Neural progenitor cell (in vitro differentiated cells): ENCODE measurements at regions not wholly inside any gene's neighbourhood (a gene's known extent, or its start where the extent isn't known, plus 50 kb on each side); places are given as distances from the start of the nearest gene placed in this dataset.

Source experiments
- DNase-seq: peaks from one replicate; pipeline ENCODE4 v3.0.0-alpha.2; 2016; ENCODE audit warnings: low spot score
- H2AFZ ChIP-seq: fragments of 200-600 bp; sonication (generic); replicated peaks from 2 replicates; pipeline ENCODE4 v1.6.1; 2016; ENCODE audit warnings: antibody characterized with exemption
- H3F3A ChIP-seq: fragments of 200-600 bp; sonication (generic); 2 replicates; pipeline ENCODE4 v1.6.1; 2016; ENCODE audit warnings: antibody characterized with exemption, low read depth
- H3K27ac ChIP-seq: fragments of 200-600 bp; sonication (generic); 2 replicates; pipeline ENCODE4 v1.5.1; 2016; ENCODE audit warnings: mild to moderate bottlenecking
- H3K27me3 ChIP-seq: fragments of 200-600 bp; sonication (generic); 2 replicates; pipeline ENCODE4 v1.6.1; 2016; ENCODE audit warnings: mild to moderate bottlenecking, moderate library complexity
- H3K36me3 ChIP-seq: fragments of 200-600 bp; sonication (generic); 2 replicates; pipeline ENCODE4 v1.5.1; 2016
- H3K4me1 ChIP-seq: fragments of 200-600 bp; sonication (generic); 2 replicates; pipeline ENCODE4 v1.6.1; 2016; ENCODE audit warnings: mixed run types
- H3K4me2 ChIP-seq: fragments of 200-600 bp; sonication (generic); 2 replicates; pipeline ENCODE4 v1.6.1; 2016
- H3K4me3 ChIP-seq: fragments of 200-600 bp; sonication (generic); 2 replicates; pipeline ENCODE4 v1.5.1; 2016
- H3K79me2 ChIP-seq: fragments of 200-600 bp; sonication (generic); 2 replicates; pipeline ENCODE4 v1.6.1; 2016; ENCODE audit warnings: low read depth
- H3K9ac ChIP-seq: fragments of 200-600 bp; sonication (generic); 2 replicates; pipeline ENCODE4 v1.6.1; 2016
- H3K9me3 ChIP-seq: fragments of 200-600 bp; sonication (generic); 2 replicates; pipeline ENCODE4 v1.5.1; 2016; ENCODE audit warnings: low read depth
- H4K20me1 ChIP-seq: fragments of 200-600 bp; sonication (generic); 2 replicates; pipeline ENCODE4 v1.6.1; 2016; ENCODE audit warnings: low read depth
- H3K27ac Mint-ChIP-seq: 3 replicates; pipeline ENCODE4 v1.8.0; 2021; ENCODE audit warnings: mixed read lengths
- H3K27me3 Mint-ChIP-seq: 2 replicates; pipeline ENCODE4 v1.8.0; 2022; ENCODE audit warnings: low read depth, mild to moderate bottlenecking, inconsistent platforms, moderate library complexity, mixed read lengths; ENCODE audit not compliant: insufficient read depth
- H3K36me3 Mint-ChIP-seq: 3 replicates; pipeline ENCODE4 v1.8.0; 2021; ENCODE audit warnings: mixed read lengths
- H3K4me1 Mint-ChIP-seq: 3 replicates; pipeline ENCODE4 v1.8.0; 2021; ENCODE audit warnings: mixed read lengths
- H3K4me3 Mint-ChIP-seq: 3 replicates; pipeline ENCODE4 v1.8.0; 2021; ENCODE audit warnings: mild to moderate bottlenecking, moderate library complexity, mixed read lengths
- H3K9me3 Mint-ChIP-seq: 3 replicates; pipeline ENCODE4 v1.8.0; 2020; ENCODE audit warnings: mixed read lengths
- EZH2 ChIP-seq: fragments of 200-600 bp; sonication (generic); IDR thresholded peaks from 2 replicates; pipeline ENCODE4 v1.6.1; 2017; ENCODE audit warnings: antibody characterized with exemption, mild to moderate bottlenecking, moderate library complexity
- EZH2phosphoT487 ChIP-seq: fragments of 200-600 bp; sonication (generic); IDR thresholded peaks from 2 replicates; pipeline ENCODE4 v1.6.1; 2017; ENCODE audit warnings: antibody characterized with exemption
- TF ChIP-seq, protein P1 (sequence below): fragments of 200-600 bp; sonication (generic); IDR thresholded peaks from 2 replicates; pipeline ENCODE4 v1.5.1; 2017; ENCODE audit warnings: antibody characterized with exemption, mild to moderate bottlenecking

DNA sequence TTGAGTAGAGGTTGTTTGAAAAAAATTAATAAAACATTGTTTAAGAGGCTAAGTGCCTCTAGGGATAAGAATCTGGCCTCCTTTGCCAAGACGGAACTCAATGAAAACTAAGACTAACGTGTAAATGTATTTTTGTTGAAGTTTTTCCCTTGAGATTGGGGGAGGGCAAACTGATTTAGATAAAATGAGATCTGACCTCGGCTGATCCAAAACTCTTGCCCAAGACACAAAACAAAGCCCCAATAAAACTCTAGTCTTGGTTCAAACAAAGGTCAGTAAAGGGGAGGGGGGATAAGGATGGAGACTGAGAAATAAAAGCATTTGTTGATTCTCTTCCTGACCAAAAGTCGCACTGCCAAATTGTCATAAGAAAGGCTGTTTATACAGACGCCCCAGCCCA, 134.8 kb upstream of the DPT start:
- Histone ChIP-seq H4K20me1 (no peaks in the 10 kb centered on the region), H3K36me3 (no peaks in the 10 kb centered on the region), H3K79me2 (no peaks in the 10 kb centered on the region), H3K4me1 (no peaks in the 10 kb centered on the region), H2AFZ (peak overlapping the region; percentile 48), H3K9me3 (peaks cover 3% of the 10 kb centered on the region), H3K9ac (no peak overlapping the region), H3K27ac (no peak overlapping the region), H3F3A (no peaks in the 10 kb centered on the region), H3K27me3 (no peaks in the 10 kb centered on the region), H3K4me2 (no peak overlapping the region), H3K4me3 (no peak overlapping the region)
- no peaks in the 10 kb centered on the region for H3K36me3 Mint-ChIP-seq
- TF ChIP-seq, protein P1, sequence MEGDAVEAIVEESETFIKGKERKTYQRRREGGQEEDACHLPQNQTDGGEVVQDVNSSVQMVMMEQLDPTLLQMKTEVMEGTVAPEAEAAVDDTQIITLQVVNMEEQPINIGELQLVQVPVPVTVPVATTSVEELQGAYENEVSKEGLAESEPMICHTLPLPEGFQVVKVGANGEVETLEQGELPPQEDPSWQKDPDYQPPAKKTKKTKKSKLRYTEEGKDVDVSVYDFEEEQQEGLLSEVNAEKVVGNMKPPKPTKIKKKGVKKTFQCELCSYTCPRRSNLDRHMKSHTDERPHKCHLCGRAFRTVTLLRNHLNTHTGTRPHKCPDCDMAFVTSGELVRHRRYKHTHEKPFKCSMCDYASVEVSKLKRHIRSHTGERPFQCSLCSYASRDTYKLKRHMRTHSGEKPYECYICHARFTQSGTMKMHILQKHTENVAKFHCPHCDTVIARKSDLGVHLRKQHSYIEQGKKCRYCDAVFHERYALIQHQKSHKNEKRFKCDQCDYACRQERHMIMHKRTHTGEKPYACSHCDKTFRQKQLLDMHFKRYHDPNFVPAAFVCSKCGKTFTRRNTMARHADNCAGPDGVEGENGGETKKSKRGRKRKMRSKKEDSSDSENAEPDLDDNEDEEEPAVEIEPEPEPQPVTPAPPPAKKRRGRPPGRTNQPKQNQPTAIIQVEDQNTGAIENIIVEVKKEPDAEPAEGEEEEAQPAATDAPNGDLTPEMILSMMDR = no peak
- no peak for TF ChIP-seq EZH2
- no peak for TF ChIP-seq EZH2phosphoT487
- H3K9me3 Mint-ChIP-seq = peaks cover 9% of the 10 kb centered on the region
- DNase-seq = no peak
- no peaks in the 10 kb centered on the region for H3K27me3 Mint-ChIP-seq
- no peak overlapping the region for H3K4me3 Mint-ChIP-seq
- H3K4me1 Mint-ChIP-seq = peaks cover 9% of the 10 kb centered on the region
- H3K27ac Mint-ChIP-seq = no peak overlapping the region

- no peak overlapping the region for H3K4me2 ChIP-seq
- H3K27ac ChIP-seq = no peak overlapping the region
- H3K36me3 ChIP-seq = no peaks in the 10 kb centered on the region
- peak overlapping the region; percentile 48 for H2AFZ ChIP-seq
- no peak for DNase-seq
- H3K9me3 Mint-ChIP-seq = peaks cover 6% of the 10 kb centered on the region
- no peaks in the 10 kb centered on the region for H3K4me1 ChIP-seq
- H3K27me3 Mint-ChIP-seq = no peaks in the 10 kb centered on the region
- no peaks in the 10 kb centered on the region for H3K9me3 ChIP-seq
- no peaks in the 10 kb centered on the region for H3K36me3 Mint-ChIP-seq
- H3K27ac Mint-ChIP-seq = peak overlapping the region; percentile 19
- no peak overlapping the region for H3K4me3 ChIP-seq
- H3K4me1 Mint-ChIP-seq = peaks cover 9% of the 10 kb centered on the region
- TF ChIP-seq, protein P1 = no peak
- no peak for TF ChIP-seq EZH2phosphoT487
- TF ChIP-seq EZH2 = no peak
- no peaks in the 10 kb centered on the region for H3F3A ChIP-seq
- no peaks in the 10 kb centered on the region for H4K20me1 ChIP-seq
- H3K79me2 ChIP-seq = no peaks in the 10 kb centered on the region
- H3K4me3 Mint-ChIP-seq = no peak overlapping the region
- no peak overlapping the region for H3K9ac ChIP-seq
- H3K27me3 ChIP-seq = no peaks in the 10 kb centered on the region
These were observed 135.3 kb upstream of the DPT start for GRCh38 chr1:168864266-168864665.

GRCh38 chr1:168865850-168866620, 137.0 kb upstream of the DPT start:
- Mint-ChIP-seq H3K4me1 (peaks cover 9% of the 10 kb centered on the region), H3K27ac (no peak overlapping the region), H3K4me3 (no peak overlapping the region), H3K9me3 (peaks cover 6% of the 10 kb centered on the region), H3K27me3 (no peaks in the 10 kb centered on the region), H3K36me3 (no peaks in the 10 kb centered on the region)
- Histone ChIP-seq H3K79me2 (no peaks in the 10 kb centered on the region), H3K36me3 (no peaks in the 10 kb centered on the region), H3K27ac (no peak overlapping the region), H3F3A (no peaks in the 10 kb centered on the region), H3K9ac (no peak overlapping the region), H3K4me1 (no peaks in the 10 kb centered on the region), H3K27me3 (no peaks in the 10 kb centered on the region), H3K4me2 (no peak overlapping the region), H2AFZ (no peak overlapping the region), H3K9me3 (no peaks in the 10 kb centered on the region), H3K4me3 (no peak overlapping the region), H4K20me1 (no peaks in the 10 kb centered on the region)
- DNase-seq = no peak
- TF ChIP-seq, protein P1 = no peak
- TF ChIP-seq EZH2 (no peak), EZH2phosphoT487 (no peak)
